Hematopoietic multipotent progenitor cell treated with erythropoietin and hydrocortisone succinate and interleukin-3 and kit ligand, for 4 days (in vitro differentiated cells): ENCODE measurements at regions not wholly inside any gene's neighbourhood (a gene's known extent, or its start where the extent isn't known, plus 50 kb on each side); places are given as distances from the start of the nearest gene placed in this dataset.
"Not testable (repeated sequence)": the region's sequence is repeated elsewhere in the genome, so short reads cannot be mapped to it uniquely, and the experiment has no call there.

Source experiments
- DNase-seq: peaks from one replicate; pipeline ENCODE4 v3.0.0-alpha.2; 2015

DNA sequence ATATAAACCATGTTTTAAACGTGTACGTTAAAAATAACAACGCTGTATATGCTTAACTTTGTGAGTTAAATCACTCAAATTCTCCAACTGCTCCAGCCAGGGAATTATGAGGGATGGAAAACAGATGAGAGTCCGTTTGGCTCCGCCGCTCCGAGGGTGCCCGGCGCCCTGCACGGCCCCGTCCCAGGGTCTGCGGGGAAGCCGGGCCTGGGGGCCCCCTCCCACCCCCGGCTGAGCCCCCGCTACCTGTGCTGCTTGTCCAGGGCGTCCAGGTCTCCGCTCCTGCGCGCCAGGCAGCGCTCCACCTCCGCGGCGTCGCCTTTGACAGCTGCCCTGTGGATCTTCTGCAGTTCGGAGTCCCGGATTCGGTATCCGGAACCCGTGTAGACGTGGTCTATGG is 415.5 kb downstream of the FOXD4L4 start:
- DNase-seq: not testable (repeated sequence)

DNA sequence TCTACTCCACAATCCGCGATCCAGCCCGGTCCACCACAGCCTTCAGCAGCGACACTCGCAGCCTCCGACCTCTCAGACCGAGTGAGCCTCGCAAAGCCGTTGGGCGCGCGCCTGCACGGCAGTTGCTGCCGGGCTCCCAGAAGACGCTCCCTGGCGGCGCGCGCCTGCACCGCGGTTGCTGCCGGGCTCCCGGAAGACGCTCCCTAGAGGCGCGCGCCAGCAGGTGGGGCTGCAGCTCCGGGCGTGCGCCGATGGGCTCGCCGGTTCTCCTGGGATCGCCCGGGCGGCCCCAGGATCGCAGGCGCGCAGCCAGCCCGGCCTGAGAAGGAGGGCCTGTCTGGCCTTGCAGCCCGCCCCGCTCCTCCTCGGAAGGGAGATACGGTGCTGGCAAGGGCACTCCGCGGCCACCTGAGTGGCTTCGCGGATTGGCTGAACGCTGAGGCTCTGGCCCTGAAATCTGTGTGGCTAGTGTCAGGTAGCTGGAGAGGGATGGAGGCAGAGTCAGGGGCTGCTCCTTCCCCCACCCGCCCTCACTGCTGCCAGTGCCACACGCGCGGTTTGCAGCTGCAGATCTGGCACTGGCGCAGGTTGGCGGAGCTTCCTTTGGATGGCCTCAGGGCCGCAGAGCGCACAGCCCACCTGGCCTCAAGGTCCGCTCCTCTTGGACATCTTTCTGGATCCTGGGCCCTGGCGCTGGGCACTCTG is 416.2 kb downstream of the FOXD4L4 start:
- peak; percentile 80 for DNase-seq

DNA sequence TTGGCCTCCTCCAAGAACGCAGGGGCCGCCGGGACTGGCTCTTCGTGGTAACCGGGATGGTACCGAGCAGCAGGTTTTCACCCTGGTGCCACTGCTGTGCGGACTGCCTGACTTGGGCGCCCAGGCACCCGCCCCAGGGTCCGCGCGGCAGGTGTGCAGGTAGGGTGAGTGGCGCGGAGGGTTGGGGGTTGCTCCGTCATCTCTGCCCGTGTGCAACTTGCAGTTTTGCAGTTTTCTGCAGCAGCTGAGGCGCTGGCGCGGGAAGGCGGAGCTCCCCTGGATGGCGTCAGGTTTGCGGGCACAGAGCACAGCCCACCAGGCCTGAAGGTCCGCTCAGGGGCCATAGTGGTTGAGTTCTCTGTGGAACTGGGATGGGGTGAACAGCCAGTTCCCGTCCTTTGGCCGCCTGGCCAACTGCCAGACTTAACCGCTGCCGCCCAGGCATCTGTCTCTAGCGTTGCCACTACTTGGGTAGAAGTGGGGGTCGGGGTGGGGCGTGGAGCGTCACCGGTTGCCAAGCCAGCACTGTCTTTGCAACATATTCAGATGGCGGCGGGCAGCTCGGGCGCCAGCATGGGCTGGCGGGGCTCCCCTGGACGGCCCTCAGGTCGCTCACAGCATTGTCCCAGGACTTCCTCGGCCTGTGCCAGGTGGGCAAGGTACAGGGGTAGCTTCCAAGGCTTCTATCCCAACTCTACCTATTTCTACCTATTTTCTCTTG is 417.2 kb downstream of the FOXD4L4 start:
- not testable (repeated sequence) for DNase-seq

DNA sequence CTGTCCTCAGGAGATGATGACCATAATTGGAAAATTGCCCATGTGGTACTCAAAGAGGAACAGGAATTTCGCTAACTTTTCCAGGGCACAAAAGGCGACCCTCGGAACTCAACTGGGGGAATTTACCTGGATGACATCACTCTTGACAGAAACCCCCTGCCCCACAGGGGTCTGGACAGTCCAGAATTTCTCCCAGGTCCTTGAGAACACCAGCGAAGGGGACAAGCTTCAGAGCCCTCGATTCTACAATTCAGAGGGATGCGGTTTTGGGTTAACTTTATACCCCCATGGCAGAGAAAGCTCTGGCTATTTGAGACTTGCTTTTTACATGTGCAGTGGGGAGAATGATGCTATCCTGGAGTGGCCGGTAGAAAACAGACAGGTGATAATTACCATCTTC is 445.4 kb downstream of the FOXD4L4 start:
- DNase-seq: not testable (repeated sequence)

DNA sequence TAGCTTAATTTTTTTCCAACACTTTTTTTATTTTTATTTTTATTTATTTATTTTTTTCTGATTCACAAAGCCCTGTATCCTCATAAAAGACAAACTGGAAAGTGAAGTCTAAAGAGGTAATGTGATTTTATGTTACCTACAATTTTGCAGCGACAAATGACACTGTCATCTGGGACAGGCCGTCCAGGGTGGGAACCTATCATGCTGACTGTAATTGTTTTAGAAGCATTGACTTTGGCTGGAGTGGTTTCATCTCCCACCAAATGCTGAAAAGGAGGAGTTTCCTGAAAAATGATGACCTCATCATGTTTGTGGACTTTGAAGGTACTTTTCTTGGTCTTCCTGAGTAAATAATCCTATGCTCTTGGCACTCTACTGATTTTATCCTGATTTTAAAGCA is 446.7 kb downstream of the FOXD4L4 start:
- DNase-seq: not testable (repeated sequence)

DNA sequence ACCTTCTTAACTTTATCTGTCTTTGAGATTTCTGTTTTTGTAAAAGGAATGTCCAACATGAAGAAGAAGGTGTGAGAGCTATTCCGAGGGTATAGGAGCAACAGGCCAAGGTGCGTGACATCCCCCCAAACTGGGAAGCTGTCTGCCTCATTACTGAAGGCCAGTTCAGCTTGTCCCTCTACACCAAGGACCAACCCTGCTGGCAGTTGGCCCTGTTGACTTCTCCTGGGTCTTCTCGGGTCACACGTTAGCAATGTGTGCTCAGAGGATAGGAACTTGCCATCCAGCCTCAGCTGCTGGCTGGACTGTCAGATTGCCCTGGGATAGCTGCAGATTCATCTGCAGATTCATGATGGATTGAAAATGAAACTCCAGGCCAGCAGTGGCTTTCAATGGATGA is 460.3 kb downstream of the FOXD4L4 start:
- DNase-seq: not testable (repeated sequence)

DNA sequence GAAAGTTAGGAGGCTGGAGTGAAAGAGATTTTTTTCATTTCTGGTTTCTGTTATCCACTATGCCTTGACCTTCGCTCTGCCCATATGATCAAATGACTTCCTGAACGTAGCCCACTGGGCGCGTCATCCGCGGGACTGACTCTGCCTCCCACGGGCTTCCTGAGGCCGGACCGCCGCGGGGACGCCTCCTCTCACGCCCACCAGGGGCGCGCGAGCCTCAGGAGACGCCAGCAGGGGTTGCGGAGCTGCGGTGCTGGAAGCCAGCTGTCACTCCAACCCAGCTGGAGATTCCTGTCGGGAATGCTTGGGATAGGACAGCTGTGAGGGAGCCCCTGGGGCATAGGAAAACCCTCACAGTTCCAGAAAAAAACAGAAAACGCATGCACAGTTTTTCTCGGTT is 461.5 kb downstream of the FOXD4L4 start:
- DNase-seq: not testable (repeated sequence)

DNA sequence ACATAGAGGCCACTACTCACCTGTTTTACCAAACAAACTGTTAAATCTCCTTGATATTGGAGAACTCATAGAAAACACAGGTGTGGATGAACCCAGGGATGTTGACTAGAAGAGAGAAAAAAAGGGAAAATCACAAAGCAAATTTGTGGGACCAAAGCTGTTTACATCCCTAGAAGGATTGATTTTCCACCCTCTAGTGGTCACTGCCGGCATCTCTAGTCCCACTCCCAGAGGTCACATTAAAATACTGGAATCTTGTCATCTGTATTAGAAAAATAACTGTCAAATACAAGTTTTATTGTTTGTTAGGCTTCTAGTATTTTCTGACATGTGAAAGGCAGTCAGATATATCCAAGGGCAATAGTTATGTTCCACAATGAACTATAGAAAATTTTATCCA is 469.7 kb downstream of the FOXD4L4 start:
- DNase-seq: not testable (repeated sequence)

DNA sequence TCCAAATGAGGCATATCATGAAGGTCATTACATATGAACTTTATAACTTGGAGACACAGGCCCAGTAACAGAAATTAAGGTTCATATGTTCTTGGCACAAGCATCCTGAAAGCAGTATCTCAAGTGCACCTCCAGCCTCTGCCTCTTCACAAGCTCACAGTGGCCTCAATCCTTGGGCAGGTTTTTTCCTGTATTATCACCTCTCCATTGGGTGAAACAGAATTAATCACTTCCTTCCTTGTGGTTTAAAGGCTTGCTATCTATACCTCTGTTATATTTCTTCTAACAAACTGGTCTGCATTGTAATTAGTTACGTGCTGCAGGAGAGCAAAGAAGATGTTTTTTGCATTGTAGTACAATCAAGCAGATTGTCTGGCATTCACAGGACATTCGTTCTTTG is 471.0 kb downstream of the FOXD4L4 start:
- not testable (repeated sequence) for DNase-seq

DNA sequence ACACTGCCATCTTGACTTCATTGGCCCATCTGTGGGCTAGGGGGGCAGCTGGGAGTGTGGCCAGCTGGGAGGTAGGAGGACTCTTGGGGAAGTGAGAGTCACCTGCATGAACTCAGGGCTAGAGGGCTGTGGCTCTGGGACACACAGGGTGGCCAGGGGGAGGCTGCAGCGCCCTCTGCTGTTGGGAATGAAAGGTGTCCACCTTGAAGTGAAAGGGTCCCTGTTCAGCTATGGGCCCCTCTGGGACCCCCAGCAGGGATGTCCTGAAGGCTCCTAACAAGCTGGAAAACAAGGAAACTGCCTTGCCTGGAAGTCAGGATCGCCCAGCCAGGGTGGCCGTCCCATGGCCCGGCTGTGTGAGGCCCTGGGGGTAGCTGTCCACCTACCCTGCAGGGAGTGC is 507.8 kb downstream of the FOXD4L4 start:
- not testable (repeated sequence) for DNase-seq

DNA sequence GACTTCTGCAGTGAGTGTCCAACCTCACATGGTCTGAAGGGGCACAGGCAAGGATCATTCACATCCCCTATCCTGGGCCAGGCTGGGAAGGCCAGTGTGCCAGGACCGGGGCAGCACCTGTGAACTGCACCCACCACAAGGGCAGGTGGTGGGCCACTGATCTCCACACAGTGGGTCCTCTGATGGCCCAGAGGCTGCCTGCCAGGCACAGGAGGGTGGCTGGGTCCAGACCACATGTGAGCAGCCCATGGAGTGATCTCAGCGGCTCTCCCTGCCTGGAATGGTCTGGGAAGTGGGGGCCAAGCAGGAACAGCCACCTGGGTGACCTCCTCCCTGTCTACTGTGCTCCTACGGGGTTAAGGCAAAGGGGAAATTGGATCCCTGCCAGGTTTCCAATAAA is 508.5 kb downstream of the FOXD4L4 start:
- DNase-seq: not testable (repeated sequence)

DNA sequence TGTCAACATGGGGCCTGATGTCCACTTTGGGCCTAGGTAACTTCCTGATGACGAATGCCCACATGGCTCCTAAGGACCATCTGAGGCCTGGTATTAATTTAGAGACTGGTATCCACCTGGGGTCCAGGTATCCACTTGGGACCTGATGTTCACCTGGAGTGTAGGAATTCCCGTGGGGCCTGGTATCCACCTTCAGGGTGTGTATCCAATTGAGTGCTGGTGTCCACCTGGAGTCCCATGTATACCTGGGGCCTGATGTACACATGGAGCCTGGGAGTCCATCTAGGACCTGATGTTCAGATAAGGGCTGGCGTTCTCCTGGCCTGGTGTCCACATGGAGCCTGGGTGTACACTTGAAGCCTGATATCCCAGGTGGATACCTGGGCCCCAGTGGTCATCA is 520.6 kb downstream of the FOXD4L4 start:
- DNase-seq: not testable (repeated sequence)

DNA sequence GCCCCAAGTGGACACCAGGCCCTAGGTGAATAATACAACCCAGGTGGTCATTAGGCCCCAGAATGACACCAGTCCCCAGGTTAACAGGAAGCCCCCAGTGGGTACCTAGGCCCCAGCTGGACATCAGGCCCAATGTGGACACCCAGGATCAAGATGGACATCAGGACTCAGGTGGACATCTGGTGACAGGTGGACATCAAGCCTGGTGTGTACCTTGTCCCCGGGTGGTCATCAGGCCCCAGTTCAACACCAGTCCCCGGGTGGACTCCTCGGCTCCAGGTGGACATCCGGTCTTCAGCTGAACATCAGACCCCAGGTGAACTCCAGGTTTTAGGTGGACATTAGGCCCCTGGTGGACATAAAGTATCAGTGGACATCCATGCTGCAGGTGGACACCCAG is 524.6 kb downstream of the FOXD4L4 start:
- DNase-seq: not testable (repeated sequence)

DNA sequence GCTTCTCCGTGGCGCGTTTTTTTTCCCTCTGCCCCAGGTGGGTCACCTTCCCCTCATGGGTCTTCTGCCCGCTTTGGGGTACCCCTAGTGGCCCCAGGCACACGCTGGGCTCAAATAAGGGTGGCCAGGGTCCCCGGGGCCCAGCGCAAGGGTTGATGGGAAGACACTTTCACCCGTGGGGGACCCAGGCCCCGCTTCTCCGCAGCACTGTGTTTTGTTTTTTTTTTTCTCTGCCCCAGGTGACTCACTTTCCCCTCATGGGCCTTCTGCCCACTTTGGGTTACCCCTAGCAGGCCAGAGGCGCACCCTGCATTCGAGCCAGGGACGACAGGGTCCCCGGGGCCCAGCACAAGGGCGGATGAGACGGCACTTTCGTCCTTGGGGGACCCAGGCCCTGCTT is 526.7 kb downstream of the FOXD4L4 start:
- DNase-seq: not testable (repeated sequence)

DNA sequence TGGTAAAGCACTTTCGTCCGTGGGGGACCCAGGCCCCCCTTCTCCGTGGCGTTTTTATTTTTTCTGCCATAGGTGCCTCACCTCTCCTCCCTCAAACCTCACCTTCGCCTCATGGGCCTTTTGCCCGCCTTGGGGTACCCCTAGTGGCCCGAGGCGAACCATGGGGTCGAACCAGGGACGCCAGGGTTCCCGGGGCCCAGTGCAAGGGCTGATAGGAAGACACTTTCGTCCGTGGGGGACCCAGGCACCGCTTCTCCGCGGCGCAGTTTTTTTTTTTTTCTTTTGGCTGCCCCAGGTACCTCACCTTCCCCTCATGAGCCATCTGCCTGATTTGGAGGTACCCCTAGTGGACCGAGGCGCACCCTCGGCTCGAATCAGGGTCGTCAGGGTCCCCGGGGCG is 527.8 kb downstream of the FOXD4L4 start:
- peak; percentile 1 for DNase-seq

DNA sequence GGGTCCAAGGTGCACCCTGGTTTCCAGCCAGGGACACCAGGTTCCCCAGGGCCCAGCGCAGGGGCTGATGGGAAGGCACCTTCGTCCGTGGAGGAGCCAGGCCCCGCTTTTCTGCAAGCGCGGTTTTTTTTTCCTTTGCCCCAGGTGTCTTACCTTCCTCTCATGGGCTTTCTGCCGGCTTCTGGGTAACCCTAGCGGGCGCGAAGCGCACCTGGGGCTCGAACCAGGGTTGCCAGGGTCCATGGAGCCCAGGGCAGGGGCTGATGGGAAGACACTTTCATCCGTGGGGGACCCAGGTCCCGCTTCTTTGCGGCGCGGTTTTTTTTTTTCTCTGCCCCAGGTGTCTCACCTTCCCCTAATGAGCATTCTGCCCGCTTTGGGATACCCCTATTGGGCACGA is 529.3 kb downstream of the FOXD4L4 start:
- peak; percentile 2 for DNase-seq

DNA sequence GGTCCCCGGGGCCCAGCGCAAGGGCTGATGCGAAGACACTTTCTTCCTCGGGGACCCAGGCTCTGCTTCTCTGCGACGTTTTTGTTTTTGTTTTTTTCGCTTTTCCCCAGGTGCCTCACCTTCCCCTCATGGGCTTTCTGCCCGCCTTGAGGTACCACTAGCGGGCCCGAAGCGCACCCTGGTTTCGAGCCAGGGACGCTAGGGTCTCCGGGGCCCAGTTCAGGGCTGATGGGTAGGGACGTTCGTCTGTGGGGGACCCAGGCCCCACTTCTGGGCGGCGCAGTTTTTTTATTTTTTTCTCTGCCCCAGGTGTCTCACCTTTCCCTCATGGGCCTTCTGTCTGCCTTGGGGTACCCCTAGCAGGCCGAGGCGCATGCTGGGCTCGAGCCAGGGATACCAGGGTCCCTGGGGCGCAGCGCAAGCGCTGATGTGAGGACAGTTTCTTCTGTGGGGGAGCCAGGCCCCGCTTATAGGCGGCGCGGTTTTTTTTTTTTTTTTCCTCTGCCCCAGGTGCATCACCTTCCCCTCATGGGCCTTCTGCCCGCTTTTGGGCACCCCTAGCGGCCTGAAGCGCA is 530.0 kb downstream of the FOXD4L4 start:
- not testable (repeated sequence) for DNase-seq

DNA sequence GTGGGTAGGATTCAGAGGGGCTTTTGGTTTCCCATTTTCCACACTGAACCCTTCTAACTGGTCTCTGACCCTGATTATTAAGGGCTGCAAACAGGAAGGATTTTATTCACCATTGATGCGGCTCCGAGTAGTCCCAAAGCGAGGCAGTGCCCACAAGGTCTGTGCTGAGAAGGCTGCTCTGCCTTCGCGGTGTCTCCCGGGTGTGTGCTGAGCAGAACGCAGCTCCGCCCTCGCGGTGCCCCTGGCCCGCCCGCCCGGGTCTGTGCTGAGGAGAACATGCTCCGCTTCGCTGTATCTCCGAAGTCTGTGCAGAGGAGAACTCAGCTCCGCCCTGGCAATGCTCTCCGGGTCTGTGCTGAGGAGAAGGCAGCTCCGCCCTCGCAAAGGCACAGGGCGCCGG is 530.7 kb downstream of the FOXD4L4 start:
- peak; percentile 45 for DNase-seq

DNA sequence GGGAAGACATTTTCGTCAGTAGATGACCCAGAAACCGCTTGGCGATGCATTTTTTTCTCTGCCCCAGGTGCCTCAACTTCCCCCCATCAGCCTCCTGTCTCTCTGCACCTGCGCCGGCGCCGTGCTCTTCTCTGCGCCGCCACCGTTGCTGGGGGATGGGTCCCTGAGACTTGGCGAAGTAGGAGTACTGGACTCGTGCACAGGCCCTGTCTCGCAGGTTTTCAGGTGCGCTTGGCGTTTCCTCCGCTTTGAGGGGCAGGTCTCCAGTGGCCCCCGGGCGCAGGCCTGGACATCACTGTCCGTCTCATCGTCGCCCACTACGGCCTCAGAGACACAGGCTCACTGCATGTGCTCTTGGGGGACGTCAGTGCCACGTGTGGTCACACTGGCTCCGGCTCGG is 532.1 kb downstream of the FOXD4L4 start:
- DNase-seq: not testable (repeated sequence)

DNA sequence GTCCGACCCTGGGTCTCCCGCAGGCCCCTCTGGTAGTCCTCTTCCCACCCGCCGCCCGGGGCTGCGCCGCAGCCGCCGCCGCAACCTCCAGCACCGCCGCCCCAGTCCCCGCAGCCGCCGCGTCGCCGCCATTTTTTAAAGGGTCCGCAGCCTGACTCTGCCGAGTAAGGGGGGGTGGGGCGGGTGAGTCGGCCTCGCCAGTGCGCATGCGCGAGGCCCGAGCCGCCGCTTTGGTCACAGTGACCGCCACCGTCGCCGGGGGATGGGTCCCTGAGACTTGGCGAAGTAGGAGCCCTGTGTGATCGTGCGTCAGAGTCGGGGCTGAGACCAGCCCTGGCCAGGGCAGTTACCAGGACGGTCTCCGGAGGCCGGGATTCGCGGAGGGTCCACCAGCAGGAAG is 532.8 kb downstream of the FOXD4L4 start:
- not testable (repeated sequence) for DNase-seq

DNA sequence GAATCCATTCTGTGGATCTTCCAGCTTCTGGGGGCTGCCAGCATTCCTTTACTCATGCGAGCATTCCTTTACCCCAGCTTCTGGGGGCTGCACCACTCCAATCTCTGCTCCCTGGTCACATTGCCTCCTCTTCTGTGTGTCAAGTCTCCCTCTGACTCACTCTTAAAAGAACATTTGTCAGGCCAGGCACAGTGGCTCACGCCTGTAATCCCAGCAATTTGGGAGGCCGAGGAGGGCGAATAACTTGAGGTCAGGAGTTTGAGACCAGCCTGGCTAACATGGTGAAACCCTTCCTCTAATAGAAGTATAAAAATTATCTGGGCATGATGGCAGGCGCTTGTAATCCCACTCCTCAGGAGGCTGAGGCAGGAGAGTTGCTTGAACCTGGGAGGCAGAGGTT is 541.9 kb downstream of the FOXD4L4 start:
- not testable (repeated sequence) for DNase-seq
